Cerebellar nuclear complex (tissue), 1 donor: ENCODE measurements at regions not wholly inside any gene's neighbourhood (a gene's known extent, or its start where the extent isn't known, plus 50 kb on each side); places are given as distances from the start of the nearest gene placed in this dataset.
A peak's percentile ranks its signal among the peaks of the same experiment; 100 is the strongest.
"Not testable (repeated sequence)": the region's sequence is repeated elsewhere in the genome, so short reads cannot be mapped to it uniquely, and the experiment has no call there.

Experiments used
- DNase-seq, 2 experiments: peaks; one replicate each; lab custom pipeline; 2025; lab: John Stamatoyannopoulos, UW

DNA sequence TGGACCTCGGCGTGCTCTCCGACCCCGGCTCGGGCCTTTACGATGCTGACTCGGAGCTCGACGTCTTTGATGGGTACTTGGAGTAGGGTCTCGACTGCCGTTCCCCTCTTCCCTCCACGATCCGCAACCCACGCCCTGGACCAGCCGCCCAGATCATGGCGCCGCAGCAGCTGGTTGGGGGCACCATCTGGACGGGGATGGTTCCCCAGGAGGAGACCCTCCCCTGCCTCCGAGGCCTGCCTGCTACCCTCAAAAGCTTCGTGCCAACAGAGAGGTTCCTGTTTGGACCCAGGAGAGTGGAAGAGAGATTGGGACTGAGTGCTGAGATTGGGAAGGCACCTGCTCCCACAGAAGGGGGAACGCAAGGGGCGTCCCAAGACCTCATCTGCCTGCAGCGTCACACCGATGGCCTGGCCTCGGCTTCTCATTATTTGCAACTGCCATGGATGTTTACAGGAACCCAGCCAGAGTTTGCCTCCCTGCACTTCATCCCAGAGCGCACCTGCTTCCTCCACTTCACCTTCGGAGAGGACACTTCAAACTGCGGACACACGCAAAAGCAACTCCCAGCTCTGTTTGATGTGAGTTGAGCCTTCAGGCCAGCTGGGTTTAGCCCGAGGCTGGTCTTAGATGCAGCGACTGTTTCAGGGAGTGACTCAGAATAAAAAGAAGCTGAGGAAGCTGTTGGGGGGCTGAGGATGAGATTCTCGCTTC is 58.9 kb downstream of the GOLGA6L7 start:
- peak in 1 of 2 experiments; percentile 0 for DNase-seq

DNA sequence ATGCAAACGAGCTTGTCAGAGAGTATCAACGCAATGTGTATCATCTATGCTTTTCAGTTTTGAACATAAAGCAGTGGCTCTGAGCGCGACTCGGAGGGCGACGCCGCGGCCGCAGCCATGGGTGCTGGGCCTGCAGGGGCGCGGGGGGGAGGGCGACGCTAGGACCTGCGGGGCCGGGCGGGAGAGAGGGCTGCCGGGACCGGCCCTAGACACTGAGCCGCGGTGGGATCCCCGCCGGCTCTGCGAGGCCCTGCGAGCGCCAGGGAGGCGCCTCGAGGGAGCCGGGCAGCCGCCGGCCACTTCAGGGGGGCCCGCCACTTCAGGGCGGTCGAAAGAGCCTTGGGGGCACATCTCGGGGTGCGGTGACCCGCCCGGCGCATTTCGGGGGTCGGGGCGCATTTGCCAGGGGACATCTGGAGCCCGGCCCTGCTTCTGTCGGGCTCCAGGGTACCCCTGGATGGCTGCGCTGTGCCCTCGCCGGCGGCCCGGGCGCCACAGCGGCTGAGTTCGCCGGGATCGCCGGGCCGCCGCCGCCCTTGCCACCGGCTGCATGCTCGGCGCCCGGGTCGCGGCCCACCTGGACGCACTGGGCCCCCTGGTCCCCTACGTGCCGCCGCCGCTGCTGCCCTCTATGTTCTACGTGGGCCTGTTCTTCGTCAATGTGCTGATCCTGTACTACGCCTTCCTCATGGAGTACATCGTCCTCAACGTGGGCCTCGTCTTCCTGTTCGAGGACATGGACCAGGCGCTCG is 59.6 kb downstream of the GOLGA6L7 start:
- not testable (repeated sequence) for DNase-seq

DNA sequence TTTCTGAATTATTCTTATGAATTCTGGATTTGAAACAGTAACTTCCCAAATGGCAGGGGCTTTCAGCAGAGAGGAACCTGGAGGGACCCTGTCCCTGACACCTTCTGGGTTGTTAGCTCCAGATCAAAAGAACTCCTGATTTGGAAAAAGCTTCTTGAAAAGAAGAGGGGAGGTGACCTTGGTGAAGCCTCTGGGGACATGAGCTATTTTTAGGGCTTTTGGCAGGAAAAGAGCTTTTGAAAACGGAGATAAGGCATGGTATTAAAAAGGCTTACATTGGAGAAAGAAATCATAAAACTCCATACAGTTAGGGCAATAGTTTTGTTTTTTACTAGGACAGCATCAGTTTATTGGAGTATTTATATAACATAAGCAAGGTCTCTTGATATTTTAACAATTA is 60.3 kb downstream of the GOLGA6L7 start:
- not testable (repeated sequence) for DNase-seq

DNA sequence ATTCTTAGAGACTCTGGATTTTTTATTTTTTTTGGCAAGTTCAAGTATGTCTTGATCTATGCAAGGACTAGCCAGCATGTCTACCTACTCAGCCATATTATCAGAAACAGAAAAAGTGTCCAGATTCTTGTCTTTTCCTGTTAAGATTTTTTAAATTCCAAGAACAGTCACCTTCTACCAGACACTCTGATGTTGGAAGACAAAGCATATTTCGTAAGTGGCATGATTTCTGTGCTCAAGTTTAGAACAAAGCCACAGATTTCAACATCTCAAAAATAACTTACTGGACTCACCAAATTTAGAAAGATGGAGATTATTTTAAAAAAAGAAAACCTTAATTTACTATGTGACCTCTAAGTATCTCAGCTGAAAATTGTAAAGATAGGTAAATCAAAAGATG is 61.9 kb downstream of the GOLGA6L7 start:
- no peak for DNase-seq

DNA sequence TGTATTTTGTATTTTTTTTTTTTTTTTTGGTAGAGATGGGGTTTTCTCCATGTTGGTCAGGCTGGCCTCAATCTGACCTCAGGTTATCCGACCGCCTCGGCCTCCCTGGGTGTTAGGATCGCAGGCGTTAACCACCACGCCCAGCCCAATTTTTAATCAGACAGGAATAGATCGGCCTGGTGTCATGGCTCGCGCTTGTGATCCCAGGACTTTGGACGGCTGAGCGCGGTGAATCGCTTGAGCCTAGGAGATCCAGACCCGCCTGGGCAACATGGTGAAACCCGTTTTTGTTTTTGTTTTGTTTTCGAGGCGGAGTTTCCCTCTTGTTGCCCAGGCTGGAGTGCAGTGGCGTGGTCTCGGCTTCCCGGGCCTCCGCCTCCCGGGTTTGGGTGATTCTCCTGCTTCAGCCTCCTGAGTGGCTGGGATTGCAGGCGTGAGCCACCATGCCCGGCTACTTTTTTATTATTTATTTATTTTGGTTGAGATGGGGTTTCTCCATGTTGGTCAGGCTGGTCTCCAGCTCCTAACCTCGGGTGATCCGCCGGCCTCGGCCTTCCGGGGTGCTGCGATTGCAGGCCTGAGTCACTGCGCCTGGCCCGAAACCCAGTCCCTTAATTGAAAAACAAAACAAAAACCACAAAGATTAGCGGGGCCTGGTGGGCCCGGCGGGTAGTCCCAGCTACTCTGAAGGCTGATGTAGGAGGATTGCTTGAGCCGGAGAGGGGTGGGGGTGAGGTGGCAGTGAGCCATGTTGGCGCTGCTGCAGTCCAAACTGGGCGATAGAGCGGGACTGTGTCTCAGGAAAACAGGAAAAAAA is 63.9 kb downstream of the GOLGA6L7 start:
- DNase-seq: not testable (repeated sequence)

DNA sequence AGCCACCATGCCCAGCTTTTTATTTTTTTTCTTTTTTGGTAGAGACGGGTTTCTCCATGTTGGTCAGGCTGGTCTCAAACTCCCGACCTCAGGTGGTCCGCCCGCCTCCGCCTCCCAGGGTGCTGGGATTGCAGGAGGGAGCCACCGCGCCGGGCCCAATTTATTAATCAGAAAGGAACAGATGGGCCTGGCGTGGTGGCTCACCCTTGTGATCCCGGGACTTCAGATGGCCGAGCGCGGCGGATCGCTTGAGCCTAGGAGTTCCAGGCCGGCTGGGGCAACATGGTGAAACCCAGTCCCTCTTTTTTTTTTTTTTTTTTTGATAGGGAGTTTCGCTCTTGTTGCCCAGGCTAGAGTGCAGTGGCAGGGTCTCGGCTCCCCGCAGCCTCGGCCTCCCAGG is 64.6 kb downstream of the GOLGA6L7 start:
- no peak for DNase-seq

DNA sequence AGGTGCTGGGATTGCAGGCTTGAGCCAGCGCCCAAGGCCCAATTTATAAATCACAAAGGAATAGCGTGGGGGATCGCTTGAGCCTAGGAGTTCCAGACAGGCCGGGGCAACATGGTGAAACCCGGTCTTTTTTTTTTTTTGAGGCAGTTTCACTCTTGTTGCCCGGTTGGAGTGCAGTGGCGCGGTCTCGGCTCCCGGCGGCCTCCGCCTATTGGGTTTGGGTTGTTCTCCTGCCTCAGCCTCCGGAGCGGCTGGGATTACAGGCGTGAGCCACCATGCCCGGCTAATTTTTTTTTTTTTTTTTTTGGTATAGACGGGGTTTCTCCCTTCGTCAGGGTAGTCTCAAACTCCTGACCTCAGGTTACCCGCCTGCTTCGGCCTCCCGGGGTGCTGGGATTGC is 65.0 kb downstream of the GOLGA6L7 start:
- DNase-seq: no peak

DNA sequence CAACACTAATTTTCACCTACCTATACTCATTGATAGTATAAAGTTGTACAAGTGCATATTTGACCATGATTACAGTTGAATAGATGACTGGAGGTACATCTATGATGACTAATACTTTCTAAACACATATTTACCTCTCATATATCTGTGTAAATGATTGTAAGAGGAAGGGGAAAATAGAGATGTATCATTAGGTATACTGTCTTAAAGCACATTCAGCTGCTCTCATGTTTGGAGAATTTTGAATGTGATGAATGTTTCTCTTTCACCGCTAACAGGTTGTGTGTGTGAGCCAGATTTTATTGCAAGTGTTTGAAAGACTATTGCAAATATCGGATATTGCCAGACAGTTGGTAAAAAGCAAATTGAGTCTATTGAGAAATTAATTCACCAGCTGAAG is 66.2 kb upstream of the GOLGA8M start:
- not testable (repeated sequence) for DNase-seq

DNA sequence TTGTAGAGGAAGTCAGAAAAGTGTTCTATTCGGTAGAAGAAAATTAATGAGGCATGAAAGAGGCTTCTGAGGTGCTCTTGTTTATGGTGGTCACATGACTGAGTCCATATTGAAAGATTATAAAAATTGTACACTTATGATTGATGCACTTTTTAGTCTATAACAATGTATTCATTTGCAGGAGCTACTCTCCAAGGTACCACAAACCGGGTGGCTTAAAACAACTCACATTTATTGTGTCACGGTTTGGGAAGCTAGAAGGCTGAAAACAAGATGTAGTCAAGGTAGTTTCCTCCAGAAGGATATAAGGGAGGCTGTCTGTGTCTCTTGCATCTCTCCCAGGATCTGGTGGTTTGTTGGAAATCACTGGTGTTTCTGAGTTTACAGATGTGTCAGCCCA is 60.6 kb upstream of the GOLGA8M start:
- DNase-seq: not testable (repeated sequence)
